ENCODE measurements at regions not wholly inside any gene's neighbourhood (a gene's known extent, or its start where the extent isn't known, plus 50 kb on each side); places are given as distances from the start of the nearest gene placed in this dataset.

GRCh38 chrX:139207655-139208054 is 322.9 kb upstream of the F9 start:
- no peak for TF ChIP-seq CTCF (conservative IDR thresholded peaks at IDR 0.05)
- Histone ChIP-seq H2BK20ac (ENCODE audit: low read depth, low read length, poor library complexity, severe bottlenecking) (no peak overlapping the region), H3K9me3 (ENCODE audit: control insufficient read depth, low read depth, low read length) (no peaks in the 10 kb centered on the region), H3K18ac (ENCODE audit: insufficient read length, low read depth, low read length) (no peak overlapping the region), H3K79me2 (ENCODE audit: insufficient read depth, low read length) (no peaks in the 10 kb centered on the region), H3K4ac (ENCODE audit: low read depth, low read length) (no peak overlapping the region), H3K27ac (ENCODE audit: insufficient read length, low read depth, low read length) (no peak overlapping the region), H2AFZ (ENCODE audit: low read length) (no peak overlapping the region), H2AK5ac (ENCODE audit: insufficient read length, low read length) (no peak overlapping the region), H4K20me1 (ENCODE audit: control insufficient read depth, insufficient read depth, insufficient read length) (no peaks in the 10 kb centered on the region), H2BK15ac (ENCODE audit: low read depth, low read length) (no peak overlapping the region), H3K9ac (ENCODE audit: extremely low read depth, insufficient read length, low read length) (no peak overlapping the region), H4K91ac (ENCODE audit: insufficient read length, low read depth, low read length) (no peak overlapping the region), H3K27me3 (ENCODE audit: insufficient read depth, low read length) (peaks cover 34% of the 10 kb centered on the region; the same call in 1 of the 2 replicates), H3K79me1 (ENCODE audit: insufficient read depth, low read depth, low read length, poor library complexity, severe bottlenecking) (no peaks in the 10 kb centered on the region), H3K23ac (ENCODE audit: insufficient read length, low read depth, low read length) (no peak overlapping the region), H3K14ac (ENCODE audit: insufficient read depth, low read length) (no peak overlapping the region), H4K5ac (ENCODE audit: insufficient read length, low read depth, low read length) (no peak overlapping the region), H4K8ac (replicated peaks; ENCODE audit: insufficient read length, low read depth, low read length) (no peak overlapping the region), H3K4me2 (ENCODE audit: insufficient read depth, insufficient read length, low read length) (no peak overlapping the region), H3K4me1 (ENCODE audit: insufficient read depth, low read length) (no peaks in the 10 kb centered on the region; the same call in 1 of the 2 replicates), H3K23me2 (ENCODE audit: insufficient read length, low read depth, low read length, poor library complexity, severe bottlenecking) (peaks cover 24% of the 10 kb centered on the region), H3T11ph (ENCODE audit: low read length) (no peak overlapping the region), H2BK120ac (ENCODE audit: low read depth, low read length, poor library complexity, severe bottlenecking) (no peak overlapping the region), H3K56ac (ENCODE audit: insufficient read length, low read depth, low read length) (no peak overlapping the region), H2BK12ac (ENCODE audit: insufficient read length, low read depth, low read length) (no peak overlapping the region), H2BK5ac (ENCODE audit: insufficient read length, low read length) (no peak overlapping the region)
- Mint-ChIP-seq H3K9me3 (no peaks in the 10 kb centered on the region; a peak in 1 of 5 replicates), H3K4me1 (peaks cover 39 to 42% of the 10 kb centered on the region in 2 experiments), H3K27me3 (ENCODE audit: low read depth) (peaks cover 85% of the 10 kb centered on the region), H3K27ac (no peak overlapping the region), H3K4me3 (no peak overlapping the region), H3K36me3 (ENCODE audit: insufficient read depth in 1 of 3, low read depth in 3 of 3) (no peaks in the 10 kb centered on the region)
- no peak for DNase-seq
